K562 (cell line): ENCODE measurements at regions not wholly inside any gene's neighbourhood (a gene's known extent, or its start where the extent isn't known, plus 50 kb on each side); places are given as distances from the start of the nearest gene placed in this dataset.

Source experiments
- ATAC-seq: fragments of 200-7000 bp; cut with Tn5 transposase; 3 replicates; pipeline ENCODE4 v1.9.1; 2020; ENCODE audit warnings: moderate library complexity
- BruUV-seq: library from RNA; stranded (reverse); fragments of 400-500 nt; replicated peaks from 2 replicates; lab custom pipeline; 2021; lab: Mats Ljungman, UMichigan
- CTCF ChIA-PET: fragments of 300-600 bp; formaldehyde crosslinking; extraction: SDS; loops from one replicate; lab custom pipeline; 2021; ENCODE audit warnings: low intra/inter-chr PET ratio; lab: Yijun Ruan, JAX
- POLR2A ChIA-PET: fragments of 300-600, 350-650 bp; sonication (Branson Sonifier 250); formaldehyde crosslinking; extraction: SDS; loops from one replicate; lab custom pipeline; 2021; ENCODE audit warnings: antibody characterized with exemption, inconsistent platforms; lab: Yijun Ruan, JAX
- DNase-seq, 4 experiments: peaks; one replicate each; pipeline versions ENCODE4 v3.0.0 to v3.0.0-alpha.2; 2011 to 2018; ENCODE audit warnings: low spot score in 3 of 4, mixed read lengths in 3 of 4; ENCODE audit errors: extremely low read depth in 1 of 4
- FAIRE-seq: peaks from 2 replicates; lab custom pipeline; 2011; peaks lifted over from hg19 to GRCh38; lab: Jason Lieb, UNC
- H2AFZ ChIP-seq: 2 replicates; pipeline ENCODE4 v1.6.0; 2011; ENCODE audit warnings: low read depth, low read length, control low read depth, inconsistent platforms
- H3K27ac ChIP-seq: fragments of 200-600 bp; 3 replicates; pipeline ENCODE4 v1.8.0; 2011; ENCODE audit warnings: low read depth, mild to moderate bottlenecking, control low read depth, inconsistent platforms, low read length, moderate library complexity, mixed read lengths; ENCODE audit errors: extremely low read depth
- H3K27me3 ChIP-seq, 2 experiments: fragments of 300-600 bp in 1 of 2; 2 replicates in 1 of 2; 3 replicates in 1 of 2; pipeline versions ENCODE4 v1.6.0 to v1.8.0; 2011; ENCODE audit warnings: inconsistent platforms in 2 of 2, low read length in 2 of 2, mild to moderate bottlenecking in 1 of 2, mixed read lengths in 1 of 2, moderate library complexity in 1 of 2; ENCODE audit not compliant: control insufficient read depth in 2 of 2, insufficient read depth in 2 of 2
- H3K36me3 ChIP-seq: fragments of 300-600 bp; 3 replicates; pipeline ENCODE4 v1.8.0; 2011; ENCODE audit warnings: mild to moderate bottlenecking, low read length, inconsistent platforms; ENCODE audit not compliant: control insufficient read depth, insufficient read depth
- H3K4me1 ChIP-seq, 2 experiments: fragments of 200-600 bp in 1 of 2; replicated peaks in 1 of 2; 2 replicates in 1 of 2; 3 replicates in 1 of 2; pipeline versions ENCODE4 v1.5.1 to v1.8.0; 2011; ENCODE audit warnings: inconsistent platforms in 2 of 2, low read length in 2 of 2, mild to moderate bottlenecking in 1 of 2, mixed read lengths in 1 of 2, moderate library complexity in 1 of 2; ENCODE audit not compliant: control insufficient read depth in 2 of 2, insufficient read depth in 2 of 2
- H3K4me2 ChIP-seq: 2 replicates; pipeline ENCODE4 v1.6.1; 2011; ENCODE audit warnings: low read length, control low read depth, inconsistent platforms, mixed read lengths; ENCODE audit not compliant: insufficient read depth
- H3K4me3 ChIP-seq: fragments of 200-600 bp; sonication (generic), shearing (Covaris generic); 2 replicates; pipeline ENCODE4 v1.5.1; 2016; ENCODE audit warnings: control low read depth, inconsistent platforms
- H3K79me2 ChIP-seq: fragments of 200-600 bp; 3 replicates; pipeline ENCODE4 v1.8.0; 2011; ENCODE audit warnings: low read length, inconsistent platforms; ENCODE audit not compliant: control insufficient read depth, insufficient read depth
- H3K9ac ChIP-seq, 2 experiments: 2 replicates each; pipeline versions ENCODE4 v1.6.0 to v1.6.1; 2011; ENCODE audit warnings: low read depth in 2 of 2, low read length in 2 of 2, control low read depth in 1 of 2, inconsistent platforms in 1 of 2, mild to moderate bottlenecking in 1 of 2, mixed read lengths in 1 of 2; ENCODE audit not compliant: insufficient read depth in 1 of 2
- H3K9me1 ChIP-seq: one replicate; pipeline ENCODE4 v1.6.0; 2011; ENCODE audit warnings: inconsistent platforms, mild to moderate bottlenecking, low read length, moderate library complexity; ENCODE audit not compliant: control insufficient read depth, insufficient read depth
- H3K9me3 ChIP-seq: replicated peaks from 2 replicates; pipeline ENCODE4 v1.5.1; 2011; ENCODE audit warnings: low read depth, low read length, inconsistent platforms; ENCODE audit not compliant: control insufficient read depth, insufficient read depth
- H4K20me1 ChIP-seq: replicated peaks from 2 replicates; pipeline ENCODE4 v1.6.1; 2011; ENCODE audit warnings: low read length, inconsistent platforms, mixed read lengths; ENCODE audit not compliant: control insufficient read depth, insufficient read depth
- GTF2A2 ChIP-seq: IDR thresholded peaks from 2 replicates; pipeline ENCODE4 v1.6.1; 2016; ENCODE audit warnings: mild to moderate bottlenecking, missing genetic modification characterization, missing compliant biosample characterization
- KDM2B ChIP-seq: fragments of 250-450 bp; sonication (Bioruptor Pico); IDR thresholded peaks from 2 replicates; pipeline ENCODE4 v1.8.0; 2021; ENCODE audit warnings: mild to moderate bottlenecking, moderate library complexity
- KHSRP ChIP-seq: fragments of 450-650 bp; IDR thresholded peaks from 2 replicates; pipeline ENCODE4 v1.6.1; 2017
- NFYB ChIP-seq: IDR thresholded peaks from 2 replicates; pipeline ENCODE4 v1.6.1; 2011; ENCODE audit warnings: mild to moderate bottlenecking, moderate library complexity; ENCODE audit not compliant: insufficient read length; ENCODE audit errors: extremely low read depth
- NR1H2 ChIP-seq: sonication (generic); formaldehyde crosslinking; IDR thresholded peaks from 2 replicates; pipeline ENCODE4 v1.4.0; 2020; ENCODE audit warnings: mild to moderate bottlenecking, missing genetic modification reagents
- RAD21 ChIP-seq, 2 experiments: fragments of 250-450 bp in 1 of 2; fragments of 450-650 bp in 1 of 2; sonication (Bioruptor Pico) in 1 of 2; formaldehyde crosslinking in 1 of 2; IDR thresholded peaks in 1 of 2; conservative IDR thresholded peaks in 1 of 2; 2 replicates each; pipeline versions ENCODE4 v1.4.0 to v1.8.0; 2020 to 2022; ENCODE audit warnings: mild to moderate bottlenecking in 2 of 2, moderate library complexity in 1 of 2
- TRIM28 ChIP-seq: fragments of 450-650 bp; IDR thresholded peaks from 2 replicates; pipeline ENCODE4 v1.6.1; 2017
- XRCC3 ChIP-seq: fragments of 450-650 bp; IDR thresholded peaks from 2 replicates; pipeline ENCODE4 v1.6.1; 2017; ENCODE audit warnings: mild to moderate bottlenecking, moderate library complexity
- ZBTB8A ChIP-seq: fragments of 450-650 bp; IDR thresholded peaks from 2 replicates; pipeline ENCODE4 v1.6.1; 2018; ENCODE audit warnings: mild to moderate bottlenecking, moderate library complexity; ENCODE audit not compliant: partially characterized antibody
- ZNF79 ChIP-seq: fragments of 250-450 bp; sonication (Bioruptor Pico); IDR thresholded peaks from 2 replicates; pipeline ENCODE4 v1.4.0; 2020; ENCODE audit warnings: low read depth, mild to moderate bottlenecking, moderate library complexity
- WGBS: fragments of 100-300 bp; shearing (Covaris generic); methylation state at CpG from one replicate; pipeline ENCODE4 v1.1.6; 2016; ENCODE audit warnings: low coverage, mixed read lengths; ENCODE audit not compliant: insufficient coverage; ENCODE audit errors: missing lambda C conversion rate; 5-methylcytosine and 5-hydroxymethylcytosine counted together
- in situ Hi-C: fragments of 300-500 bp; cut with MboI; formaldehyde crosslinking; loops from 4 replicates; pipeline ENCODE4 v1.15.0; 2018; ENCODE audit warnings: inconsistent platforms, mixed read lengths
- intact Hi-C: fragments of 100-400 bp; cut with micrococcal nuclease; formaldehyde crosslinking; loops from 2 replicates; pipeline ENCODE4 v1.14.2; 2022
- TF ChIP-seq, protein P1 (sequence below): fragments of 250-450 bp; sonication (Bioruptor Pico); IDR thresholded peaks from 2 replicates; pipeline ENCODE4 v1.5.0; 2021; ENCODE audit warnings: mild to moderate bottlenecking, moderate library complexity
- TF ChIP-seq, protein P2 (sequence below): fragments of 450-650 bp; IDR thresholded peaks from 2 replicates; pipeline ENCODE4 v1.6.1; 2017; ENCODE audit warnings: antibody characterized with exemption

DNA sequence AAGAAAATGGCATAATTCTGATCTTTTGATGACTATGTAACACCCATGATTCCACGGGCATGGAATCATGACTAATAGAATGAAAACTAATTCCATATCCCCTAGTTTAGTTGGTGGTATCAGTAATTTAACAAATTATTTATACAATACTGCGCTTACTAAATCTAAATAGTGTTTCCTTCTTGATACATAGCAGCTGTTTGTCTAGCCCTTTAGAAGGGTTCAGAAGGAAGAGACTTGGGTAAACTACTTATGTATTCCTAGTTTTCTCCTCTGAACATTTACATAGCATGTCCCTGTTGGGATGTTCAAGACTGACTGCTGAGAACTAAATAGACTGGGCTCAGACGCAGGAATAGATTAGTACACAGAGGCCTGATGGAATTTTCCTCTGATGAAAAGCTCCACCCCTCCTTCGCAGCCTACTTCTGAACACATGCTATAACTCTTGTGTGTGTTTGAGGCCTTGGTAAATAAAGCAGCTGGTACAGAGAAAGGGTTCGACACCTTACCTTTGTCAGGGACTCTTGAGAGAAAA, 330.6 kb upstream of the LMCD1 start (continued):
- TF ChIP-seq, protein P1, sequence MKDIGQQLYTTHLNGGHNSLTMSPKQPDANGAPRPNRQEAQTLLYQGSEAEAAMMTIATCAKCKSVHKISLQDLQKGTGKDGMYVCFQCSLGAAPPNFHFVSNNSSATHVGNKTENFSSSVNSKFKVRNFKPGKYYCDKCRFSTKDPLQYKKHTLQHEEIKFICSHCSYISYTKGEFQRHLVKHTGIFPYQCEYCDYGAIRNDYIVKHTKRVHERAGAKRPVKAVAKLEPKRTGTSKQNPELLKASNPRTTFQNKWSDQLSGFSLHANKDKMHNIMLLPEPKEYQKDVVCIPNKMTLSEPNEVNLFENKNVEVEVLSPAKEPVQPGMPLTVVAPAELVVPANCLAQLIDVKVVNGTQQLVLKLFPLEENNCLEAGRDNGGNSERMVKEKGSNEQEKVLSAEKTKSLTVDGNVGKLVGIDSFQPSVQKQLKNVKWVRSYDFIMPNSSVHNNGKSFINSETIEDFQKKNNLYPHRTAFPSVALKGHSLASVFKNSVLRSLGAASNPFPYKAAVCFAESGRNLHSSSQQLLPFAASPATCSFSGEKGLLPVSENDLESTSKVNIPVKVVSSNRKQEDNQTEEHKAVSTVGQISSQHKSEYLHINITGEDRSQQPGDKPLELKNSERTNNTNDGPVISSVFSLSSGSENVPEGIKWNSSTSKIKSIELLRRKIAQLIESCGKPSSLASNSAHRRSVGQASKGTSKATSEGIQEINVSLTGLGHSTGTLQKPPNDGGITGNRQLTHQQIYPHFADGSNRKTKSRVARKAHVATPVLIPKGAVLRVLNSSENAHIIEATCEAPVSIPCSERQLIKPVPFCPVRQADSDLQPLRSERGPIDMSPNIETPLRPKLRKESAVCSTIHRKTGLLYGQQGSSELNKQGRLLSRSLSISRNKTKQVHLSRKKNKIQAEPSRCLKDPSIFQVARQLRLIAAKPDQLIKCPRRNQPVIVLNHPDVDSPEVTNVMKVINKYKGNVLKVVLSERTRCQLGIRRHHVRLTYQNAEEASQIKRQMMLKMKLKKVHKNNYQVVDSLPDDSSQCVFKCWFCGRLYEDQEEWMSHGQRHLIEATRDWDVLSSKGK (CRISPR knock-in tag) = no peak
- TF ChIP-seq NFYB = no peak

DNA sequence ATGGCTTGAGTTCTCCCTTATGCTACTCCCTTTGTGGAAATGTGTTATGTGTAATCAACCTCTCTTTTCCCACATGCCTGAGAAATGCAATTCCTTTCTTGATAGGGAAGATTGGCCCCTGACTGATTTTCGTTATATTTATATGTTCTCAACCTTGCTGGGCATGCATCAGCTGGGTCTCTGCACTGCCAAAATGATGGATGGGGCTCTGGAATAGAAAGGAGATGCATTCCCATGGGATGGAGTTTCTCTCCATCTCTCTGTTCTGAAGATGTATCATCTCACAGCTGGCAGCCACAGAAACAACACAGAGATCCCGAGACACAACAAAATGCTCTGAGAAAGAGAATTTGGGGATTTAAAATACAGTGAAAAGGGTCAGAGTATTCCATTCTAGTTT, 327.7 kb upstream of the LMCD1 start:
- Histone ChIP-seq H3K36me3 (no peaks in the 10 kb centered on the region), H3K4me3 (no peak overlapping the region), H3K27ac (no peak overlapping the region), H3K4me1 (no peaks in the 10 kb centered on the region), H4K20me1 (no peaks in the 10 kb centered on the region), H3K4me2 (no peak overlapping the region), H3K79me2 (no peaks in the 10 kb centered on the region), H2AFZ (no peak overlapping the region), H3K9me3 (no peaks in the 10 kb centered on the region), H3K27me3 (no peaks in the 10 kb centered on the region), H3K9ac (no peak overlapping the region), H3K9me1 (no peaks in the 10 kb centered on the region)
- ATAC-seq (no peak), FAIRE-seq (no peak), DNase-seq (no peak)
- 0% methylated on average over 2 of the region's 2 CpGs for WGBS
- no peak for TF ChIP-seq KDM2B
- TF ChIP-seq ZBTB8A = no peak
- TF ChIP-seq KHSRP = no peak
- no peak for TF ChIP-seq TRIM28
- TF ChIP-seq, protein P2, sequence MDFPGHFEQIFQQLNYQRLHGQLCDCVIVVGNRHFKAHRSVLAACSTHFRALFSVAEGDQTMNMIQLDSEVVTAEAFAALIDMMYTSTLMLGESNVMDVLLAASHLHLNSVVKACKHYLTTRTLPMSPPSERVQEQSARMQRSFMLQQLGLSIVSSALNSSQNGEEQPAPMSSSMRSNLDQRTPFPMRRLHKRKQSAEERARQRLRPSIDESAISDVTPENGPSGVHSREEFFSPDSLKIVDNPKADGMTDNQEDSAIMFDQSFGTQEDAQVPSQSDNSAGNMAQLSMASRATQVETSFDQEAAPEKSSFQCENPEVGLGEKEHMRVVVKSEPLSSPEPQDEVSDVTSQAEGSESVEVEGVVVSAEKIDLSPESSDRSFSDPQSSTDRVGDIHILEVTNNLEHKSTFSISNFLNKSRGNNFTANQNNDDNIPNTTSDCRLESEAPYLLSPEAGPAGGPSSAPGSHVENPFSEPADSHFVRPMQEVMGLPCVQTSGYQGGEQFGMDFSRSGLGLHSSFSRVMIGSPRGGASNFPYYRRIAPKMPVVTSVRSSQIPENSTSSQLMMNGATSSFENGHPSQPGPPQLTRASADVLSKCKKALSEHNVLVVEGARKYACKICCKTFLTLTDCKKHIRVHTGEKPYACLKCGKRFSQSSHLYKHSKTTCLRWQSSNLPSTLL = no peak
- TF ChIP-seq NR1H2 (CRISPR knock-in tag) = no peak
- no peak for TF ChIP-seq RAD21 (CRISPR knock-in tag; conservative IDR thresholded peaks at IDR 0.05 in 1 of 2, IDR thresholded peaks at IDR 0.05 in 1 of 2)
- TF ChIP-seq XRCC3 = no peak
- TF ChIP-seq ZNF79 (CRISPR knock-in tag) = no peak
- TF ChIP-seq GTF2A2 = no peak
- intact Hi-C loops (no loop called here), in situ Hi-C loops (no loop called here)
- CTCF ChIA-PET = no interaction called here
- BruUV-seq = no TSS peak
- POLR2A ChIA-PET = interaction anchor here (1.0 kb wide), 1 partner anchor 23 kb away, joined by 3 read pairs; no protein-coding TSS in a partner anchor
